A549 (cell line): ENCODE measurements at regions not wholly inside any gene's neighbourhood (a gene's known extent, or its start where the extent isn't known, plus 50 kb on each side); places are given as distances from the start of the nearest gene placed in this dataset.

ENCODE experiments used
- MYC ChIP-seq: IDR thresholded peaks from 2 replicates; pipeline ENCODE4 v1.6.1; 2012; ENCODE audit warnings: mild to moderate bottlenecking, inconsistent platforms, low read length, improper control_type of control experiment, borderline replicate concordance
- PHF8 ChIP-seq: fragments of 200-600 bp; sonication (generic); IDR thresholded peaks from 2 replicates; pipeline ENCODE4 v1.6.1; 2016; ENCODE audit warnings: low read depth, mild to moderate bottlenecking, antibody characterized with exemption, moderate library complexity, borderline replicate concordance

DNA sequence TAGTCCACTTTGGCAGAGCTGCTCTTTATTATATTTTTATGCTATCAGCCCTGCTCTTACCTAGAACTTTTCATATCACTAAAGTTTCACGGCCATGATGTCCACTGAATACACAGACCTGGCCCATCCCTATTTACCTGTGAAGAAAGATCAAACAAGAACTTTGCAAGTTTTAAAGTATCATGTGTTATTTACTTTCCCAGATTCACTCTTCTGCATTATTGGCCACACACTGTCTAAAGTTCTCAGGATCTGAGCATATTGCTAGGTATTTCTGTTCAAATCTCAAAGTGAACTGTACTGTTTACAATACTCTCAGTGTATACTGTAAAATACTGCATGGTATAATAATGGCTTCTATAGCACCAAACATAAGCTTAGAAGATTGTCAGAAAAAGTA lies 405.2 kb downstream of the KLF12 start:
- TF ChIP-seq MYC (no peak), PHF8 (no peak)
